Spleen (tissue), 11 donors: ENCODE measurements at regions not wholly inside any gene's neighbourhood (a gene's known extent, or its start where the extent isn't known, plus 50 kb on each side); places are given as distances from the start of the nearest gene placed in this dataset.

Experiments
- DNase-seq: peaks from one replicate; pipeline ENCODE4 v3.0.0-alpha.2; 2020
- H3K27ac ChIP-seq, 8 donors: fragments of 200-600 bp; sonication (generic) in 7 of 8; 1 replicate in 4 of 8; 2 replicates in 4 of 8; pipeline versions ENCODE4 v1.5.0 to v1.8.0; 2016 to 2021; ENCODE audit warnings: inconsistent platforms in 4 of 8, mild to moderate bottlenecking in 4 of 8, moderate library complexity in 1 of 8
- H3K27me3 ChIP-seq, 7 donors: fragments of 200-600 bp; sonication (generic) in 6 of 7; replicated peaks in 1 of 7; 1 replicate in 4 of 7; 2 replicates in 3 of 7; pipeline versions ENCODE4 v1.5.0 to v1.8.0; 2016 to 2021; ENCODE audit warnings: inconsistent platforms in 3 of 7, mild to moderate bottlenecking in 1 of 7
- H3K36me3 ChIP-seq, 6 donors: fragments of 200-600 bp; sonication (generic) in 5 of 6; 1 replicate in 4 of 6; 2 replicates in 2 of 6; pipeline versions ENCODE4 v1.5.0 to v1.8.0; 2016 to 2021; ENCODE audit warnings: inconsistent platforms in 2 of 6
- H3K4me1 ChIP-seq, 6 donors: fragments of 200-600 bp; sonication (generic) in 5 of 6; 1 replicate in 3 of 6; 2 replicates in 3 of 6; pipeline versions ENCODE4 v1.5.0 to v1.8.0; 2016 to 2021; ENCODE audit warnings: inconsistent platforms in 3 of 6
- H3K4me3 ChIP-seq, 8 donors: fragments of 200-600 bp; sonication (generic) in 7 of 8; 1 replicate in 4 of 8; 2 replicates in 4 of 8; pipeline versions ENCODE4 v1.5.0 to v1.8.0; 2016 to 2021; ENCODE audit warnings: inconsistent platforms in 4 of 8, mild to moderate bottlenecking in 4 of 8, moderate library complexity in 2 of 8
- H3K9me3 ChIP-seq, 8 donors: fragments of 200-600 bp; sonication (generic) in 7 of 8; 1 replicate in 4 of 8; 2 replicates in 4 of 8; pipeline versions ENCODE4 v1.5.0 to v1.8.0; 2016 to 2021; ENCODE audit warnings: inconsistent platforms in 4 of 8
- POLR2A ChIP-seq, 3 donors: fragments of 450-650 bp; IDR thresholded peaks; one replicate each; pipeline ENCODE4 v1.5.1; 2017; ENCODE audit warnings: antibody characterized with exemption in 3 of 3, mild to moderate bottlenecking in 1 of 3
- POLR2AphosphoS5 ChIP-seq, 3 donors: sonication (generic); formaldehyde crosslinking; IDR thresholded peaks; one replicate each; pipeline ENCODE4 v1.5.1; 2017; ENCODE audit warnings: antibody characterized with exemption in 3 of 3
- WGBS, 5 donors: extraction: QIAGEN DNeasy Blood & Tissue Kit in 3 of 5; methylation state at CpG; one replicate each; pipeline versions ENCODE4 v1.1.5 to v1.1.7; 2013 to 2018; 5-methylcytosine and 5-hydroxymethylcytosine counted together
- intact Hi-C: fragments of 100-400 bp; cut with DNase I; formaldehyde crosslinking; loops from one replicate; pipeline ENCODE4 v1.15.0; 2023; ENCODE audit warnings: low total_unique reads
- TF ChIP-seq, protein P1 (sequence below), 11 experiments: fragments of 200-600 bp in 7 of 11; fragments of 450-650 bp in 4 of 11; sonication (generic) in 4 of 11; IDR thresholded peaks in 8 of 11; conservative IDR thresholded peaks in 3 of 11; 1 replicate in 7 of 11; 2 replicates in 4 of 11; pipeline versions ENCODE4 v1.4.0 to v1.8.0; 2016 to 2021; ENCODE audit warnings: antibody characterized with exemption in 11 of 11, inconsistent platforms in 4 of 11, mild to moderate bottlenecking in 1 of 11
- donor health status: healthy with polysubstance abuse.
- donor health status: DM: no; HTN: no; CAD: no; lungs with moderate emphysema.
- donor health status: DM: no; HTN: no; CAD: no.
- donor health status: Bipolar disorder and iron deficiency.
- donor health status: healthy.
- donor health status: DM: no; HTN: no; CAD: no.
- donor health status: DM: yes; HTN: yes; CAD: no.

DNA sequence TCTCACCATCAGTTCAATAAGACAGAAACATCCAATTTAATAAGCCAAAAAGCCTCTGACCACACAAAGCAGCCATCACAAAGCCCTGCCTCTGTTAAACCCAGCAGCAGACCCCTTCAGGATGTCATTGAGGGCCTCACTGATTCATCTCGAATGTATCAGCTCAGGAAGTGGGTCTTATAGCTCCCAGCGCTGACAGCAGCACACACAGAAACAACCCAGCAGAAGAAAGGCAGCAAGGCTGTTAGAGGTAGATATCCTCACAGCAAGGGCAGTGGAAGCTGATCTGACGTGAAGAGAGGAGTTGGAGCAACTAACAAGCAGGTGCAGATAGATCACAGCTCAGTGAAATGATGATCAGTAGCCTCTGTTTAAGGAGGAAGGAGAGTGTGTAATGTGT, 86.2 kb upstream of the NCAM1 start:
- WGBS, 5 donors = 34 to 50% (median 45%) methylated on average over 3 of the region's 3 CpGs
- Histone ChIP-seq H3K27ac (no peak overlapping the region), H3K36me3 (no peaks in the 10 kb centered on the region), H3K27me3 (peaks cover 0 to 11% (median 0%) of the 10 kb centered on the region in 7 donors), H3K4me3 (no peak overlapping the region), H3K4me1 (peaks cover 0 to 3% (median under 1%) of the 10 kb centered on the region in 6 donors), H3K9me3 (no peaks in the 10 kb centered on the region)
- DNase-seq = no peak
- intact Hi-C loops = no loop called here
- TF ChIP-seq, protein P1, sequence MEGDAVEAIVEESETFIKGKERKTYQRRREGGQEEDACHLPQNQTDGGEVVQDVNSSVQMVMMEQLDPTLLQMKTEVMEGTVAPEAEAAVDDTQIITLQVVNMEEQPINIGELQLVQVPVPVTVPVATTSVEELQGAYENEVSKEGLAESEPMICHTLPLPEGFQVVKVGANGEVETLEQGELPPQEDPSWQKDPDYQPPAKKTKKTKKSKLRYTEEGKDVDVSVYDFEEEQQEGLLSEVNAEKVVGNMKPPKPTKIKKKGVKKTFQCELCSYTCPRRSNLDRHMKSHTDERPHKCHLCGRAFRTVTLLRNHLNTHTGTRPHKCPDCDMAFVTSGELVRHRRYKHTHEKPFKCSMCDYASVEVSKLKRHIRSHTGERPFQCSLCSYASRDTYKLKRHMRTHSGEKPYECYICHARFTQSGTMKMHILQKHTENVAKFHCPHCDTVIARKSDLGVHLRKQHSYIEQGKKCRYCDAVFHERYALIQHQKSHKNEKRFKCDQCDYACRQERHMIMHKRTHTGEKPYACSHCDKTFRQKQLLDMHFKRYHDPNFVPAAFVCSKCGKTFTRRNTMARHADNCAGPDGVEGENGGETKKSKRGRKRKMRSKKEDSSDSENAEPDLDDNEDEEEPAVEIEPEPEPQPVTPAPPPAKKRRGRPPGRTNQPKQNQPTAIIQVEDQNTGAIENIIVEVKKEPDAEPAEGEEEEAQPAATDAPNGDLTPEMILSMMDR (IDR thresholded peaks at IDR 0.05 in 8 of 11, conservative IDR thresholded peaks at IDR 0.05 in 3 of 11) = no peak
- no peak for TF ChIP-seq POLR2AphosphoS5 (IDR thresholded peaks at IDR 0.05)

DNA sequence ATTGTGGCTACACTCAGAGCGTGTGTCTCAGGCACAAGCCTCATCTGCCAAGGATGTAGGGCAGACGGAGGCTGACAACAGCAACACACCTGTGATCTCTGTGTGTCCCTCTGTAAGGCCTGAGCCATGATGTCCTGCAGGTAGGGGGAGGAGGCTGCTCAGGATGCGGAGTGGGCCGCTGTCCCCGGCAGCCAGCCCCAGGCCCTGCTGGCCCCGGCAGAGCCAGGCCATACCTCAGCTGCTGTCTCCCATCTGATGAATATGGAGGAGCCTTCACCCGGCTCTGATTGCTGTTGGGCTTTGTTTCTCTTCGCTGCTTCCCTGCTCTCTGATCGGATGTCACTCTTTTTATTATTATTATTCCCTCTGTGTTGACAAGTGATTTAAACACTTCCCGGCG, 83.6 kb upstream of the NCAM1 start:
- TF ChIP-seq, protein P1 (IDR thresholded peaks at IDR 0.05 in 8 of 11, conservative IDR thresholded peaks at IDR 0.05 in 3 of 11) = no peak
- TF ChIP-seq POLR2A (IDR thresholded peaks at IDR 0.05) (no peak), POLR2AphosphoS5 (IDR thresholded peaks at IDR 0.05) (no peak)
- Histone ChIP-seq H3K9me3 (no peaks in the 10 kb centered on the region), H3K4me1 (peaks cover 0 to 26% (median 2%) of the 10 kb centered on the region in 6 donors), H3K27ac (no peak overlapping the region), H3K27me3 (peaks cover 0 to under 1% (median 0%) of the 10 kb centered on the region in 7 donors), H3K36me3 (no peaks in the 10 kb centered on the region), H3K4me3 (no peak overlapping the region)
- intact Hi-C loops = no loop called here
- WGBS, 5 donors = 68 to 82% (median 76%) methylated on average over 9 to 11 of the region's 11 CpGs
- DNase-seq = no peak

DNA sequence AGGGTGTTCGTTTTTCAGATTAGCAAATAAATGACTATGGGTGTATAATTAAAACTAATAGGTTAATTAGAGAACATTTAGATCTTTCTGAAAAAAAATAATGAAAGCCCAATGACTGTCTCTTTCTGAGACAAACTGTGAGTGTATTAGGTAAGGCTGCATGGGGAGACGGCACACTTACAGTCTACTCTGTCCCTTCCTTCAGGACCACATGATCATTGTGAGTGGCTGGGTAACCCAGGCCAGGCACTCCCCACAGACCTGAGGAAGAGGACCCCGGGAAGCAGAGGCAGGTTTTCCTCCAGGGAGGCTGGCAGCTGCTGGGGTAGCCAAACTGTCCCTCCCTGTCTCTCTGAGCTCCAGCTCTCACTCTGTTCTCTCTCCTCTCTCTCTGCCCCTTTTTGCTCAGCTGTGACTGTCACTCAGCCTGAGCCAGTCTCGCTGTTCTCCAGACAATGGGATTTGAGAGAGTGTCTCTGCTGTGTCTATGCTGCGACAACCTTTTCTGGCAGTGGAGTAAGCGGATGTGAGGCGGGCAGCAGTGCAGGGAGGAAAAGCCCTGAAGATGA, 83.1 kb upstream of the NCAM1 start:
- 66 to 80% (median 71%) methylated on average over 7 of the region's 7 CpGs for WGBS, 5 donors
- no peak for DNase-seq
- no peaks in the 10 kb centered on the region for H3K36me3 ChIP-seq
- intact Hi-C loops = no loop called here
- H3K4me1 ChIP-seq = peaks cover 0 to 26% (median 2%) of the 10 kb centered on the region in 6 donors
- H3K27me3 ChIP-seq = no peaks in the 10 kb centered on the region
- H3K4me3 ChIP-seq = no peak overlapping the region
- no peak for TF ChIP-seq POLR2AphosphoS5 (IDR thresholded peaks at IDR 0.05)
- TF ChIP-seq POLR2A (IDR thresholded peaks at IDR 0.05) = no peak
- TF ChIP-seq, protein P1 (IDR thresholded peaks at IDR 0.05 in 8 of 11, conservative IDR thresholded peaks at IDR 0.05 in 3 of 11) = no peak
- no peak overlapping the region for H3K27ac ChIP-seq
- H3K9me3 ChIP-seq = no peaks in the 10 kb centered on the region

DNA sequence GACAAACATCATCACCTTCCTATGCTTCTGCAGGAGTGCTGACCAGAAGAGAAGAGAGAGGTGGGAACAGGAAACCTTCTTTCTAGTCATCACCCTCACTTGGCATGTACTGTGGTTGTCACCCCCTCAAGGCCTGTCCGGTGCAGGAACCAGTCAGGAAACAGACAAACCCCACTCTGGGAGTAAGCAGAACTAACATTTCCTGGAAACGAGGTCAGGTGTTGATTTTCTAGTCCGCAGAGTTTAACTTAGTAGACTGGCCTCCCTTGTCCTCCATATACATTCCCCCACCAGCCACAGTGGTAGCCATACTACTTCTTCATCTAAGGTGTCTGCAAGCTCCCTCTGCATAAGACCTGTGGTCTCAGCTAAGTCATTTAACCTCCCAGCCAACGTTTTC, 80.7 kb upstream of the NCAM1 start:
- Histone ChIP-seq H3K27me3 (no peaks in the 10 kb centered on the region), H3K36me3 (no peaks in the 10 kb centered on the region), H3K4me1 (peaks cover 0 to 26% (median 2%) of the 10 kb centered on the region in 6 donors), H3K27ac (no peak overlapping the region), H3K4me3 (no peak overlapping the region), H3K9me3 (no peaks in the 10 kb centered on the region)
- intact Hi-C loops = no loop called here
- TF ChIP-seq POLR2AphosphoS5 (IDR thresholded peaks at IDR 0.05) = peak in 1 of 3 donors; percentile 33
- TF ChIP-seq POLR2A (IDR thresholded peaks at IDR 0.05) = no peak
- no peak for DNase-seq
- 8 to 29% (median 14%) methylated on average over 4 of the region's 4 CpGs for WGBS, 5 donors
